ENCODE measurements at regions not wholly inside any gene's neighbourhood (a gene's known extent, or its start where the extent isn't known, plus 50 kb on each side); places are given as distances from the start of the nearest gene placed in this dataset.

DNA sequence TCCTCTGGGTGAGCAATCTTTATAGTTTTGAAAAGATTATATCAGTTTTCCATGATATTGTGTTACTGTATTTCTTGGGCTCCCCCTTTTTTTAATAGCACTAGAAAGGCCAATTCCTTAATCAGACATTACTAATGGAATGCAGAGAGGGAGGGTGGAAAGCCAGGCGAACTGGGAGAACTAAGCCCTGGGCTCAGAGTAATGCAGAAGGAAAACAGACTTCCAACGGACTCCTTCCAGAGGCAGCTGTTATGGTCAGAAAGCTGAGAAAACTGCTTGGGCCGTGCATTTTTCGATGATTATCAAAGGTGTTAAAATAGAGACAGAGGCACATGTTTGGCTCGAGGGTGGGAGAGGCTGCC is 206.3 kb downstream of the FOXD2 start:
- Mint-ChIP-seq H3K4me1 (no peaks in the 10 kb centered on the region; the same call in 2 of the 3 replicates), H3K27me3 (ENCODE audit: insufficient read depth, low read depth, poor library complexity) (peaks cover 5% of the 10 kb centered on the region), H3K27ac (no peak overlapping the region), H3K4me3 (no peak overlapping the region), H3K36me3 (ENCODE audit: low read depth) (no peaks in the 10 kb centered on the region), H3K9me3 (no peaks in the 10 kb centered on the region)
- Histone ChIP-seq H2AFZ (no peak overlapping the region), H3K36me3 (ENCODE audit: insufficient read depth) (no peaks in the 10 kb centered on the region), H3K9me2 (ENCODE audit: insufficient read depth) (no peaks in the 10 kb centered on the region), H3K4me1 (ENCODE audit: insufficient read depth) (no peaks in the 10 kb centered on the region), H3K79me2 (replicated peaks; ENCODE audit: insufficient read depth) (no peaks in the 10 kb centered on the region), H4K20me1 (replicated peaks; ENCODE audit: insufficient read depth) (no peaks in the 10 kb centered on the region), H3F3A (replicated peaks; ENCODE audit: low read depth) (no peaks in the 10 kb centered on the region), H3K4me3 (no peak overlapping the region), H3K4me2 (no peak overlapping the region), H3K27me3 (ENCODE audit: insufficient read depth) (no peaks in the 10 kb centered on the region), H3K27ac (ENCODE audit: low read depth) (no peak overlapping the region)
- DNase-seq (ENCODE audit: low spot score) = peak; percentile 37
- peak; percentile 41; the same call in 2 of the 3 replicates for ATAC-seq
- TF ChIP-seq, protein P1, sequence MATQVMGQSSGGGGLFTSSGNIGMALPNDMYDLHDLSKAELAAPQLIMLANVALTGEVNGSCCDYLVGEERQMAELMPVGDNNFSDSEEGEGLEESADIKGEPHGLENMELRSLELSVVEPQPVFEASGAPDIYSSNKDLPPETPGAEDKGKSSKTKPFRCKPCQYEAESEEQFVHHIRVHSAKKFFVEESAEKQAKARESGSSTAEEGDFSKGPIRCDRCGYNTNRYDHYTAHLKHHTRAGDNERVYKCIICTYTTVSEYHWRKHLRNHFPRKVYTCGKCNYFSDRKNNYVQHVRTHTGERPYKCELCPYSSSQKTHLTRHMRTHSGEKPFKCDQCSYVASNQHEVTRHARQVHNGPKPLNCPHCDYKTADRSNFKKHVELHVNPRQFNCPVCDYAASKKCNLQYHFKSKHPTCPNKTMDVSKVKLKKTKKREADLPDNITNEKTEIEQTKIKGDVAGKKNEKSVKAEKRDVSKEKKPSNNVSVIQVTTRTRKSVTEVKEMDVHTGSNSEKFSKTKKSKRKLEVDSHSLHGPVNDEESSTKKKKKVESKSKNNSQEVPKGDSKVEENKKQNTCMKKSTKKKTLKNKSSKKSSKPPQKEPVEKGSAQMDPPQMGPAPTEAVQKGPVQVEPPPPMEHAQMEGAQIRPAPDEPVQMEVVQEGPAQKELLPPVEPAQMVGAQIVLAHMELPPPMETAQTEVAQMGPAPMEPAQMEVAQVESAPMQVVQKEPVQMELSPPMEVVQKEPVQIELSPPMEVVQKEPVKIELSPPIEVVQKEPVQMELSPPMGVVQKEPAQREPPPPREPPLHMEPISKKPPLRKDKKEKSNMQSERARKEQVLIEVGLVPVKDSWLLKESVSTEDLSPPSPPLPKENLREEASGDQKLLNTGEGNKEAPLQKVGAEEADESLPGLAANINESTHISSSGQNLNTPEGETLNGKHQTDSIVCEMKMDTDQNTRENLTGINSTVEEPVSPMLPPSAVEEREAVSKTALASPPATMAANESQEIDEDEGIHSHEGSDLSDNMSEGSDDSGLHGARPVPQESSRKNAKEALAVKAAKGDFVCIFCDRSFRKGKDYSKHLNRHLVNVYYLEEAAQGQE (IDR thresholded peaks at IDR 0.05; ENCODE audit: unreplicated experiment) = no peak
- TF ChIP-seq NANOG (IDR thresholded peaks at IDR 0.05; ENCODE audit: borderline replicate concordance) = no peak
- TF ChIP-seq ZNF114 (CRISPR knock-in tag; IDR thresholded peaks at IDR 0.05) = no peak
- no peak for TF ChIP-seq CREB1 (CRISPR knock-in tag; IDR thresholded peaks at IDR 0.05; ENCODE audit: low read depth)

DNA sequence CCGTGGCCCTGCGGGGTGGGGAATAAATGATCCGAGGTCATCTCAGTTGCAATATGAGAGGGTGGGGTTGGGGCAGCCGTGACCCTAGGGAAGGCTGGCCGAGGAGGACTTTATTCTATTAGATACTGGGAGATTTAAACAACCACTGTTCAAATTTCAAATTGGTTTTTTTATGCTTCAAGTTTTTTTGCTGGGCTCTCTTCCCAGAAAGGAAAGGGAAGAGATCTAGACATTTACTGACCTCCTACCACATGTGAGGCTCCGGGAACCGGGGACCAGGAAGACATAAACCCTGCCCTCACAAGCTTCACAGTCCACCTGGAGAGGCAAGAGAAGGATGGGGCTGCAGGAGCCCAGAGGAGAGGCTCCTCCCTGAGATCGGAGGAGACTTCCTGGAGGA is 207.3 kb downstream of the FOXD2 start:
- no peaks in the 10 kb centered on the region for H3K9me2 ChIP-seq (ENCODE audit: insufficient read depth)
- Mint-ChIP-seq H3K27me3 (ENCODE audit: insufficient read depth, low read depth, poor library complexity) (peaks cover 5% of the 10 kb centered on the region), H3K4me1 (peaks cover under 1% of the 10 kb centered on the region), H3K4me3 (no peak overlapping the region), H3K27ac (no peak overlapping the region), H3K36me3 (ENCODE audit: low read depth) (no peaks in the 10 kb centered on the region), H3K9me3 (no peaks in the 10 kb centered on the region)
- TF ChIP-seq JUNB (IDR thresholded peaks at IDR 0.05; ENCODE audit: unreplicated experiment) (no peak), EZH2 (IDR thresholded peaks at IDR 0.05; ENCODE audit: low read depth, unreplicated experiment) (no peak), EZH2phosphoT487 (IDR thresholded peaks at IDR 0.05; ENCODE audit: unreplicated experiment) (no peak), ZNF331 (CRISPR knock-in tag; IDR thresholded peaks at IDR 0.05; ENCODE audit: low read depth) (no peak), ZNF114 (CRISPR knock-in tag; IDR thresholded peaks at IDR 0.05) (no peak), STAT1 (IDR thresholded peaks at IDR 0.05; ENCODE audit: unreplicated experiment) (no peak), POLR2AphosphoS5 (IDR thresholded peaks at IDR 0.05; ENCODE audit: low read depth) (no peak), NANOG (IDR thresholded peaks at IDR 0.05; ENCODE audit: borderline replicate concordance) (no peak), CREB1 (CRISPR knock-in tag; IDR thresholded peaks at IDR 0.05; ENCODE audit: low read depth) (no peak)
- TF ChIP-seq, protein P2, sequence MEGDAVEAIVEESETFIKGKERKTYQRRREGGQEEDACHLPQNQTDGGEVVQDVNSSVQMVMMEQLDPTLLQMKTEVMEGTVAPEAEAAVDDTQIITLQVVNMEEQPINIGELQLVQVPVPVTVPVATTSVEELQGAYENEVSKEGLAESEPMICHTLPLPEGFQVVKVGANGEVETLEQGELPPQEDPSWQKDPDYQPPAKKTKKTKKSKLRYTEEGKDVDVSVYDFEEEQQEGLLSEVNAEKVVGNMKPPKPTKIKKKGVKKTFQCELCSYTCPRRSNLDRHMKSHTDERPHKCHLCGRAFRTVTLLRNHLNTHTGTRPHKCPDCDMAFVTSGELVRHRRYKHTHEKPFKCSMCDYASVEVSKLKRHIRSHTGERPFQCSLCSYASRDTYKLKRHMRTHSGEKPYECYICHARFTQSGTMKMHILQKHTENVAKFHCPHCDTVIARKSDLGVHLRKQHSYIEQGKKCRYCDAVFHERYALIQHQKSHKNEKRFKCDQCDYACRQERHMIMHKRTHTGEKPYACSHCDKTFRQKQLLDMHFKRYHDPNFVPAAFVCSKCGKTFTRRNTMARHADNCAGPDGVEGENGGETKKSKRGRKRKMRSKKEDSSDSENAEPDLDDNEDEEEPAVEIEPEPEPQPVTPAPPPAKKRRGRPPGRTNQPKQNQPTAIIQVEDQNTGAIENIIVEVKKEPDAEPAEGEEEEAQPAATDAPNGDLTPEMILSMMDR (conservative IDR thresholded peaks at IDR 0.05; ENCODE audit: low read depth in 2 of 2) = no peak
- no peak overlapping the region for H2AFZ ChIP-seq
- no peaks in the 10 kb centered on the region for H3K4me1 ChIP-seq (ENCODE audit: insufficient read depth)
- no peaks in the 10 kb centered on the region for H3K36me3 ChIP-seq (ENCODE audit: insufficient read depth)
- ATAC-seq = no peak
- no peak overlapping the region for H3K4me2 ChIP-seq
- no peaks in the 10 kb centered on the region for H3K79me2 ChIP-seq (replicated peaks; ENCODE audit: insufficient read depth)
- H3K27ac ChIP-seq (ENCODE audit: low read depth) = no peak overlapping the region
- no peak for DNase-seq (ENCODE audit: low spot score)
- no peaks in the 10 kb centered on the region for H4K20me1 ChIP-seq (replicated peaks; ENCODE audit: insufficient read depth)
- no peaks in the 10 kb centered on the region for H3F3A ChIP-seq (replicated peaks; ENCODE audit: low read depth)
- H3K4me3 ChIP-seq = no peak overlapping the region
- no peaks in the 10 kb centered on the region for H3K27me3 ChIP-seq (ENCODE audit: insufficient read depth)
